Fibroblast of gingiva (primary cell): ENCODE measurements at regions not wholly inside any gene's neighbourhood (a gene's known extent, or its start where the extent isn't known, plus 50 kb on each side); places are given as distances from the start of the nearest gene placed in this dataset.

Experiments used
- DNase-seq: peaks from one replicate; pipeline ENCODE4 v3.0.0-alpha.2; 2011; ENCODE audit warnings: low read depth

GRCh38 chr6:84524636-84525035 is 239.8 kb downstream of the TBX18 start:
- DNase-seq = no peak

DNA sequence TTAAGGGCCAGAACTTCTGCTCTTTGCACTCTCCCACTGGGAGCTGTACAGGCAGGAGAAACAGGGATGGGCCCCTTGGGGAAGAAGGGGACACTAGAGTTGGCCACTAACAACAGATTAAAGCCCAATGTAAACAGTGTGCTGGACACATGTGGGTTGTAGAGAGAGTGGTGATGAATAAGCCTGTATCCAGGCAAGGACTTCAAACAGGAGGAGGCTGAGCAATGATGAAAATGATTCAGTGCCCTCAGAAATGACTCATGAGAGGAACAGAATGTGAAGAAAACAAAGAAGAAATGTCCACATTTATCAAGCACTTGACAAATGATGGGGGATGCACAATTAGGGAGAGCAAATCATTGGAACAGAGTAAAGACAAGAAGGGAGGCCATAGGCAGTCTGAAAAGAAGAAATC is 242.3 kb downstream of the TBX18 start:
- DNase-seq = peak; percentile 82

GRCh38 chr6:84521511-84521910 is 242.9 kb downstream of the TBX18 start:
- DNase-seq = no peak

GRCh38 chr6:84517741-84518530 is 246.5 kb downstream of the TBX18 start:
- DNase-seq = no peak

GRCh38 chr6:84516154-84516553 is 248.2 kb downstream of the TBX18 start:
- peak; percentile 27 for DNase-seq

DNA sequence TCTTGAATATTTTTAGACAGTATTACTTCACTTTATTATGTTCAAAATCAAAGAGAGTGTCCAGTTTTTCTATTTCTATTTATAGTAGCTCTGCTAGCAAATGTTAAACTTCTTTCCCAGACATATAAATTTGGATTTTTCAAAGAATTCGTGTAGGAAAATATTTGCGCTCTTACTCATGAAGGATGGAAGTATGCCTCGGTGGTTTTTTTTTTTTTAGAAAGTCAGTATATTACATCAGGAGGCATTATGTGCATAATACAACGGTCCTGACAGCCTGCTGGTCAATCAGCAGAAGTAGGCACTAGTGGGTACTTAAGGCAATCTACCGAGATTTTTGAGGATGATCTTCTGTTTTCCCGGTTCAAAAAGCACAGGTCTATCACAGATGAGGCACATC is 249.3 kb downstream of the TBX18 start:
- no peak for DNase-seq

- no peak for DNase-seq
These were observed 250.1 kb downstream of the TBX18 start for GRCh38 chr6:84514089-84514971.

DNA sequence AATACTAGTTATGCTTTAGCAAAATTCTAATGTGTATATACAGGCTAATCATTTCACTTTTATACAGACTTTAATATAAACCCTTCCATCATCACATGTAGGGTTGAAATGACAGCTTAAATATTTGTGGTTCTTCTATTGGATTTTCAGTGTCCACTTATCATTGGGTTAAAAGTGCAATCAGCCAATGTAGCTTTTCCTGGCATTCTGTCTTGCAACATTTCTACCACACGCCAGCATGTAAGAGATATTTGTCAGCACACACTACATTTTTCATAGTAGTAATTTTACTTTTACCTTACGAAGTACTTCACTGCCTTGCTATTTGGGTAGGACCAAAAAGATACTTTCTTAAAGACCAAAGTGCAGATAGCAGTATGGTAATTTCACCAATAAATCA is 252.0 kb downstream of the TBX18 start:
- DNase-seq = peak; percentile 37

- DNase-seq = no peak
These were observed 252.5 kb downstream of the TBX18 start for GRCh38 chr6:84511929-84512328.

DNA sequence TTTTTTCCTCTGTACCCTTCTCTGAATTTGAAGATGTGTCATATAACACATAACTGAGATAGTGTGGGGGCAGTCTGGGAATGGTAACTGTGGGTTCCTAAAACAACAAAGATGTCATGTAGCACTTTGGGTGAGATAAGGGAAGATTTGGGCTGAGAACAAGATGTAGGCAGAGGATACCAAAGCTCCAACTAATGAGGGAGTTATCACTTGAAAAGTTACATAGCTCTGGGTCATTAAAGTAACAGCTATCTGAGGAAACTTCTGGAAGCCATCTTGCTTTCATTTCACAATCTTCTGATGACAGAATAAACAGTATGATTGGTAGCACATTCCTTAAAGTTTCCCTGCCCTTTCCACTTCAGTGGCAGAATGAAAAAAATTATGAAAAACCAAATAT is 255.4 kb downstream of the TBX18 start:
- DNase-seq = peak; percentile 48

- no peak for DNase-seq
These were observed 256.1 kb downstream of the TBX18 start for GRCh38 chr6:84508334-84508733.

- no peak for DNase-seq
These were observed 260.4 kb downstream of the TBX18 start for GRCh38 chr6:84504025-84504424.

- DNase-seq = no peak
These were observed 263.1 kb downstream of the TBX18 start for GRCh38 chr6:84501315-84501714.

- no peak for DNase-seq
These were observed 263.7 kb downstream of the TBX18 start for GRCh38 chr6:84500726-84501125.

GRCh38 chr6:84498905-84499304 is 265.5 kb downstream of the TBX18 start:
- DNase-seq = no peak

- no peak for DNase-seq
These were observed 265.1 kb upstream of the CEP162 start for GRCh38 chr6:84492241-84493165.

DNA sequence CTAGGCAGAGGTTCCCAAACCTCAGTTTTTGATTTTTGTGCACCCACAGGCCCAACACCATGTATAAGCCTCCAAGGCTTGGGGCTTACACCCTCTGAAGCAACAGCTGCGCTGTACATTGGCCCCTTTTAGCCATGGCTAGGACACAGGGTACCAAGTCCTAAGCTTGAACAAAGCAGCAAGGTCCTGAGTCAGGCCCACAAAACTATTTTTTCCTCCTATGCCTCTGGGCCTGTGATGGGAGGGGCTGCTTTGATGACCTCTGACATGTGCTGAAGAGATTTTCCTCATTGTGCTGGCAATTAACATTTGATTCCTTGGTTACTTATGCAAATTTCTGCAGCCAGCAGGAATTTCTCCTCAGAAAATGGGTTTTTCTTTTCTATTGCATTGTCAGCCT is 262.2 kb upstream of the CEP162 start:
- no peak for DNase-seq

- no peak for DNase-seq
These were observed 259.1 kb upstream of the CEP162 start for GRCh38 chr6:84486526-84486925.

- DNase-seq = no peak
These were observed 241.7 kb upstream of the CEP162 start for GRCh38 chr6:84469144-84469543.

DNA sequence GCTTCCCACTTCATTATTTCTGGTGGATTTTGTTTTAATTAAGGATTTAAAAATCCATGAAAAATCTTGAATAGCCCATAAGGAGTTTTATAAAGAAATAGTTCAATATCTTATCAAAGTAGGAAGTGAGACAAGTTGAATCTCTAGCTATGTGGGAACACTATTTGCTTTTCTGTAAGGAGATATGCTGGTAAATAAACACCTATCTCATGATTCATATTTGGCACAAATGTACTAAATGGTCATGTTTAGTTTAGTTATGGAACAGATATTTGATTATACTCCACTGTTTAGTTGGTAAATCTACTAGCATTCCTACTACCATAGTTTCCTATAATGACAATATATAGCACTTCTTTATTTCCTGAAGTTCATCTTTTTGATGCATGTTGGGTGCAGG is 239.9 kb upstream of the CEP162 start:
- DNase-seq = no peak

- peak; percentile 9 for DNase-seq
These were observed 239.1 kb upstream of the CEP162 start for GRCh38 chr6:84466511-84466910.

- DNase-seq = no peak
These were observed 237.0 kb upstream of the CEP162 start for GRCh38 chr6:84464471-84464870.
